Activated CD4-positive, alpha-beta T cell treated with anti-CD3 and anti-CD28 coated beads for 24 hours (primary cell): ENCODE measurements at regions not wholly inside any gene's neighbourhood (a gene's known extent, or its start where the extent isn't known, plus 50 kb on each side); places are given as distances from the start of the nearest gene placed in this dataset.
"Not testable (repeated sequence)": the region's sequence is repeated elsewhere in the genome, so short reads cannot be mapped to it uniquely, and the experiment has no call there.

ENCODE experiments used
- DNase-seq, 2 donors: peaks; one replicate each; pipeline ENCODE4 v3.0.0-alpha.2; 2020; ENCODE audit warnings: low read depth in 2 of 2

DNA sequence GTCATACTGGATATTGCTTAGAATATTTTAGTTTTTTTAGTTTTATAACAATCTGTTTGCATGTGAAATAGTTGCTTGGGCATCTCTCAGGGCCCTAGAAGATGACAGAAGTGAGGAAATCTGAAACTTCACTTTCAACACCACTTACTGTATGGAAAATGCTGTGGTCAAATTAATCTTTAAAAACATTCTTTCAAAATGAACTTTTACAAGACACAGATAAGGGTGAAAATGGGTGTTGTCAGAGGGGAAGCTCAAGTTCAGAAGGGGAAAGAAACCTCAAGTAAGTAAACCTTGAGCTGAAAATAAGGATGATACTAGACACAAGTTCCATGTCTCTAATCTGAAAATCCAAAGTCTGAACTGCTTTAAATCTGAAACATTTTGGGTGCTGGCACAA is 1840.1 kb upstream of the RAG2 start:
- no peak for DNase-seq

DNA sequence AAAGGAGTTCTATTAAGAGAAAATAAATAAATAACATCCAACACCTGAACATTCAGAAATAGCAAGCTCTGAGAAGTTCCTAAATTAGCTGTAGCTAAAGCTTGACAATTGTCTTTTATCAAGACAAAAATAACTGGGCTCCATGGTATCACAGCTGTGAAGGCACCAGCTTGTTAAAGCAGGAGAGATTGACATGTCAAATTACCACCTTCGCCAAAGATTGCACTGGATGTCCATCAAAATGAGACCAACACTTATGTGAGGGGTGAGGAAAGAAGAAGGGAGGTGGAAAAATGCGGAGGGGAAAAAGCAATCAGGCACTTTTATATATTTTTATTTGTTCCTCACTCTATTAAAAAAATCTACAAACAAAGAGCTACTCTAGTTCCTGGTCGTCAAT is 1827.5 kb upstream of the RAG2 start:
- DNase-seq, result no peak

- no peak for DNase-seq
Measured at GRCh38 chr11:38423042-38423441, 1825.0 kb upstream of the RAG2 start.

- no peak for DNase-seq
Measured at GRCh38 chr11:38416141-38416540, 1818.1 kb upstream of the RAG2 start.

DNA sequence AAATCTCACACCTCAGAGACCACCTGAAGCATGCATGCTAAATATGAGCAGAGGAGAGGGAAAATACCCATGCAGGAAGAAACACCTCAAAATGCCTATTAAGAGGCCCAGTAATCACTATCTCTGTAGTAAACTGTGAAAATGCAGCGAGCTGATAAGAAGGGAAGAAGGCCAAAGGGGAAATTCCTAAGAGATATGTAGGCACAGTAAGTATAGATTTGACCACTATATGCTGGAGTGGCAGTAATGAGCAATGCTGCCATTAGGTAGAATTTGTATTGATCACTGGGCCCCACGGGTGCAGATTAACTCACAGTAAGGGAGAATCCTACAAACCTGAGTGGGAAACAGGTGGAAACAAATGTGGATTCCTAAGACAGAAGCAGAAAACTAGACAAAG is 1813.1 kb upstream of the RAG2 start:
- DNase-seq, result no peak

DNA sequence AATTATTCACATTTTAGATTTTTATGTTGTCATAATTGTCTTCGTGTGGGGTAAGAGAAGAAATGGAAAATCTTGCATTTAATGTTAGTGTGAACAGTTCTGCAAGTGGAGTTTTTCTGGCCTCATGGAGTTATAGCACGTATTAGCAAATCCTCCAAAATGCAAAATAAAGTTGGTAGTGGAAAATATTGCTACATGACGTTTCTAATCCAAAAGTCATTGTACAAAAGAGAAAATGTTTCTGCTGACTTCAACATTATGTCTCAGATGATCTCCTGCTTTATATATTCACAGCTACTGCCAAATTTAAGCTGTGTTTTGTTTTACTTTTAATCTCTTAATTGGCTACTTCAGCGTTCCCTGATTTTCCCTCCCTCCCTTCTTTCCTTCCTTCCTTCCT is 1804.0 kb upstream of the RAG2 start:
- no peak for DNase-seq

DNA sequence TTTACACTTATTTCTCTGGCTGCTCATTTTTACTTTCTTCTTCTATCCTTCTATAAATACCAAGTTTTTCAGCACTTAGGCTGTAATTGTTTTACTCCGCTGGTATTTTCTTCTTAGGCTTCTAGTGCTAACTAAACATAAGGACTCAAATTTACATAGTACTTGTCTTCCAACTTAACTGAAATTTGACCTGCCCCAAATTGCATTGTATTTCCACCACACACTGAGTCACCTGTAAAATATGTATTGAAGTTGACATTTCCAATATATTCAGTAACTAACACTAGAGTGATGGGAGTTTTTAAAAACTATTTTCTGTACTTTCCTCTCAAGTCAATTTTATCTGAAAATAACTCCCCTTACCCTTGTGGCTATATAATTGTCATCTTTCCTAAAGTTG is 1794.1 kb upstream of the RAG2 start:
- no peak for DNase-seq

GRCh38 chr11:38384568-38384967 is 1786.5 kb upstream of the RAG2 start:
- DNase-seq, result no peak

DNA sequence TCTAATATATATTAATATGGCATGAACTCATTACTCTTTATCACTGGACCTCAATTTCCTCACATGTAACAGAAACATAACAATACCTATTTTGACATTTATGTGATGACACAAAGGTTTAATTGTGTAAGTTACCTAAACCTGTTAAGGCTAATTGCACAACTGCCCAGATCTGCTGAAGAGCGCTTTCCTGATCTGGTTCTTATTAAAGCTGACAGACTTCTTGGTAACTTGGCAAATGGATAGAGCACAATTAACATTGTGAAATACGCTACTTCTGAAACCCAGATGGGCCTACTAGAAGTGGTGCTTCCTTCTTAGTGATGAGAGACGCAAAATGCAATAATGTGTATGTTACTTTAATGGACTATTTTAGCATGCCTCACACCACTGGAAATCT is 1767.2 kb upstream of the RAG2 start:
- DNase-seq, result no peak

- no peak for DNase-seq
Measured at GRCh38 chr11:38356255-38356654, 1758.2 kb upstream of the RAG2 start.

- no peak for DNase-seq
Measured at GRCh38 chr11:38345286-38345685, 1747.2 kb upstream of the RAG2 start.

DNA sequence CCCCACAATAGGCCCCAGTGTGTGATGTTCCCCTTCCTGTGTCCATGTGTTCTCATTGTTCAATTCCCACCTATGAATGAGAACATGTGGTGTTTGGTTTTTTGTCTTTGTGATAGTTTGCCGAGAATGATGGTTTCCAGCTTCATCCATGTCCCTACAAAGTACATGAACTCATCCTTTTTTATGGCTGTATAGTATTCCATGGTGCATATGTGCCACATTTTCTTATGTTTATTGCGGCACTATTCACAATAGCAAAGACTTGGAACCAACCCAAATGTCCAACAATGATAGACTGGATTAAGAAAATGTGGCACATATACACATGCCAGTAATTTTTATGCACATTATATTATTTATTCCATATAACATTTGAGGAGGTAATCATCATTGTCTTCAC is 1743.6 kb upstream of the RAG2 start:
- DNase-seq, result not testable (repeated sequence)

- no peak for DNase-seq
Measured at GRCh38 chr11:38339835-38340440, 1741.9 kb upstream of the RAG2 start.

GRCh38 chr11:38338022-38338421 is 1740.0 kb upstream of the RAG2 start:
- DNase-seq, result not testable (repeated sequence)

DNA sequence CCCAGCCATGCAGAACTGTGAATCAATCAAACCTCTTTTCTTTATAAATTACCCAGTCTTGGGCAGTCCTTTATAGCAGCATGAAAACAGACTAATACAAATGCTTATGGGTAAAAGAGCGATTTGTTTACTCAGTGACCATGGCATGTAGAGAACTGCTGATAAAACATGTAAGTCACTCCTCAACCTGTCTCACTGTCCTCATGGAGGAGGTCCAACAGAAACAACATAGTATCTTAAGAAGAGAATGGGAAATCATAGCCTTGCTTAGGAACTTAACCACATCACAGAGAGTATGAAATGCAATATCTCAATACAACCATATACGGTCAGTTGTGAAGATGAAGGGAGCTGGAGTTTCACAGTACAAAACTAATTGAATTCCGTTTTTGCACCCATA is 1734.0 kb upstream of the RAG2 start:
- DNase-seq, result no peak

DNA sequence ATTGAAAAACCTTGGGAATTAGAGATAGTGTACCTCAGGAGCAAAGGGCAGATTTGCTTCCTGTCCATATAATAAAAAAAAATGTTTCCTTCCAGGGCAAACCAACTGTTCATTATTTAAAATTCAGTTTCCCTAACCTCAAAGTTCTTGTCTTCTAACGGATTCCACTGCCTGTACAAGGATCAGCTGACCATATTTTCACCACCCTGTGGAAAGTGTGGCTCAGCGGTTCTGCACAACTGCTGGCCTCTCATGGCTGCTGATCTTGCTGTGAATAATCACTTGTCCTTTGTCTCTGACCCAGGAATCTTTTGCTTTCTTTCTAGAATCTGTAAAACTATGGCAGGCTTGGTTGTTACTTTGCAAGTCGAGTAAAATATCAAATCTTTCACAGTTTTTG is 1732.5 kb upstream of the RAG2 start:
- DNase-seq, result no peak

- no peak for DNase-seq
Measured at GRCh38 chr11:38323961-38324761, 1726.1 kb upstream of the RAG2 start.

- DNase-seq, result no peak
Measured at GRCh38 chr11:38315151-38315550, 1717.1 kb upstream of the RAG2 start.

- no peak for DNase-seq
Measured at GRCh38 chr11:38307455-38307854, 1709.4 kb upstream of the RAG2 start.

GRCh38 chr11:38305682-38306081 is 1707.6 kb upstream of the RAG2 start:
- DNase-seq, result no peak

DNA sequence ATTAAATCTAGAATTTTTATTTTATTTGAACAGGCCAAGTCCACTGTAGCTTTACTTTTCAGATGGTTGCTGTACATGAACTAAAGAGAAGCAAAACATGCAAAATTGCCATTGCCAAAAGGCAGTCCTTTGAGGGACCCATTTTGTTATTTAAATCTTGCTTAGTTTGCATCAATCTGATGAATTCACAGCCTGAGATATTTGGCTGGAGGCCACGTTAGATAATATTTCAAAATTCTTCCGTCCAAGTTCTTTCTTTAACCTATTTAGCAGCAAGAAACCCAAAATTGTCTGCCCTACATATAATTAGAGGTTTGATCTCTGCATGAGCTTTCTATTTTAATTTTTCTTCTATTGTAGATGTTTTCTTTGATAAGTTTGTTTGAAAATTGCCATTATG is 1706.9 kb upstream of the RAG2 start:
- no peak for DNase-seq

- no peak for DNase-seq
Measured at GRCh38 chr11:38302564-38302963, 1704.5 kb upstream of the RAG2 start.

- no peak for DNase-seq
Measured at GRCh38 chr11:38300570-38300969, 1702.5 kb upstream of the RAG2 start.
